Testis (tissue), 2 donors: ENCODE measurements at regions not wholly inside any gene's neighbourhood (a gene's known extent, or its start where the extent isn't known, plus 50 kb on each side); places are given as distances from the start of the nearest gene placed in this dataset.

Experiments
- DNase-seq: peaks from one replicate; pipeline ENCODE4 v3.0.0-alpha.2; 2019
- H3K27ac ChIP-seq, 2 donors: fragments of 200-600 bp; sonication (generic); one replicate each; pipeline ENCODE4 v1.5.1; 2019
- H3K27me3 ChIP-seq: fragments of 200-600 bp; sonication (generic); one replicate; pipeline ENCODE4 v1.5.1; 2019
- H3K36me3 ChIP-seq: fragments of 200-600 bp; sonication (generic); one replicate; pipeline ENCODE4 v1.5.1; 2017; ENCODE audit warnings: low read depth; ENCODE audit errors: missing control alignments
- H3K4me1 ChIP-seq: fragments of 200-600 bp; sonication (generic); one replicate; pipeline ENCODE4 v1.5.1; 2019
- H3K4me3 ChIP-seq, 2 donors: fragments of 200-600 bp; sonication (generic); one replicate each; pipeline ENCODE4 v1.5.1; 2017 to 2019
- H3K9me3 ChIP-seq: fragments of 200-600 bp; sonication (generic); one replicate; pipeline ENCODE4 v1.5.1; 2017
- CTCF ChIP-seq, 3 experiments: fragments of 450-650 bp in 2 of 3; fragments of 200-600 bp in 1 of 3; sonication (generic) in 1 of 3; IDR thresholded peaks; one replicate each; pipeline ENCODE4 v1.5.1; 2016 to 2019; ENCODE audit warnings: antibody characterized with exemption in 3 of 3, mild to moderate bottlenecking in 2 of 3, moderate library complexity in 1 of 3
- POLR2A ChIP-seq: fragments of 450-650 bp; IDR thresholded peaks from one replicate; pipeline ENCODE4 v1.6.1; 2017; ENCODE audit warnings: antibody characterized with exemption, mild to moderate bottlenecking, moderate library complexity
- WGBS, 2 donors: methylation state at CpG; one replicate each; pipeline ENCODE4 v1.1.5; 2018; 5-methylcytosine and 5-hydroxymethylcytosine counted together
- intact Hi-C: fragments of 100-400 bp; cut with DNase I; formaldehyde crosslinking; loops from one replicate; pipeline ENCODE4 v1.15.1; 2023; ENCODE audit warnings: low total_unique reads

DNA sequence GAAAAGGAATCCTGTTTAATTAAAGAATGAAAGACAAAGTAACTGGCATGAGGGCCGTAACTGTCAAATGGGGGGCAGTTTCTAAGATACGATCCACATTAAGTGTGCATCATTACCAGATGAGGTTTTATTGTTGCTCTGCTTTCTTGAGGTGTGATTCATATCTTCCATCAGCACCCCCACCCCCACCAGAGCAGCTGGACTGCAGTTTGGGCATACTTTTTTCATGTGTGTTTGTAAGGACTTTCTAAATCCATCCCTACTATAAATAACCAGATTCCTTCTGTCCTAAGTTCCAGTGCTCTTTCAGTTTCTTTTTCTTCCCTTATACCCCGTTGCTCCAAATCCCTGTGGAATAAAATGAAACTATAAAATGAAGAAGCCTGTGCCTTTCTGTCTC lies 142.1 kb downstream of the CDCA7 start:
- Histone ChIP-seq H3K4me3 (no peak overlapping the region), H3K27me3 (no peaks in the 10 kb centered on the region), H3K36me3 (no peaks in the 10 kb centered on the region), H3K9me3 (no peaks in the 10 kb centered on the region), H3K27ac (no peak overlapping the region), H3K4me1 (no peaks in the 10 kb centered on the region)
- DNase-seq: no peak
- no peak for TF ChIP-seq POLR2A
- TF ChIP-seq CTCF (IDR thresholded peaks at IDR 0.05): no peak
- intact Hi-C loops: no loop called here
- 62 to 69% methylated on average over 3 of the region's 3 CpGs for WGBS, 2 donors

DNA sequence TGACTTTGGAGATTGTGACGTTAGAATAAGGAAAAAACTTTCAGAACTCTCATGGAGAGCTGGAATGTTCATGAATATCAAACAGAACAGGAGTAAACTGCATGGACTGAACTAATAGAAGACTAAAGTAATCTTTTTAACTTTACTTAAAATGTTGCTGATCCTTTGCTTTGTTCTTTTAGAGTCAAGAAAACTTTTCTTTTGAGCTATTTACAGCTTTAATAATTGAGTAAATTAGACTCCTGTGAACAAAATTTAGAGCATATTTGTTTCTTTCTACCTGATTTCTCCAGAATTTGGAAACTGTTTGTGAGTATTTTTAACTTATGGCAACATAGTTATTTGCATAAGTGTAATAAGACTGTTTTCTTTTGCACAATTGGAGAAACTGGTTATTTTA lies 146.3 kb downstream of the CDCA7 start:
- TF ChIP-seq POLR2A (no peak), CTCF (IDR thresholded peaks at IDR 0.05) (no peak)
- 83 to 91% methylated on average over 1 of the region's 1 CpG for WGBS, 2 donors
- Histone ChIP-seq H3K27me3 (no peaks in the 10 kb centered on the region), H3K4me1 (no peaks in the 10 kb centered on the region), H3K36me3 (no peaks in the 10 kb centered on the region), H3K27ac (no peak overlapping the region), H3K4me3 (no peak overlapping the region), H3K9me3 (no peaks in the 10 kb centered on the region)
- intact Hi-C loops: no loop called here
- DNase-seq: no peak

- Histone ChIP-seq H3K4me3 (no peak overlapping the region), H3K27ac (no peak overlapping the region), H3K4me1 (no peaks in the 10 kb centered on the region), H3K9me3 (no peaks in the 10 kb centered on the region), H3K27me3 (no peaks in the 10 kb centered on the region), H3K36me3 (no peaks in the 10 kb centered on the region)
- no peak for DNase-seq
- WGBS, 2 donors: 84 to 92% methylated on average over 6 of the region's 6 CpGs
- TF ChIP-seq POLR2A: no peak
- no peak for TF ChIP-seq CTCF (IDR thresholded peaks at IDR 0.05)
- intact Hi-C loops: no loop called here
Measured at GRCh38 chr2:173502296-173502695, 147.6 kb downstream of the CDCA7 start.

DNA sequence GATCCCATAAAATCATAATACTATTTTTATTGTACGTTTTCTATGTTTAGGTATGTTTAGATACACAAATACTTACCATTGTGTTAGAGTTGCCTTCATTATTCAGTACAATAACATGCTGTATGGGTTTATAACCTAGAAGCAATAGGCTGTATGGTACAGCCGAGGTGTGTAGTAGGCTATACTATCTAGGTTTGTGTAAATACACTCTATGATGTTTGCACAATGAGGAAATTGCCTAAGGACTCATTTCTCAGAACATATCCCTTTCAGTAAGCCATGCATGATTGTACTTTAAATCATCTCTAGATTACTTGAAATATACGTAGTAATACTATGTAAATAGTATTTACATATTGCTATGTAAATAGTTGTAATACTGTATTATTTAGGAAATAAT lies 156.7 kb downstream of the CDCA7 start:
- H3K4me1 ChIP-seq: no peaks in the 10 kb centered on the region
- H3K36me3 ChIP-seq: no peaks in the 10 kb centered on the region
- WGBS, 2 donors: 87 to 94% methylated on average over 3 of the region's 3 CpGs
- DNase-seq: no peak
- no peak overlapping the region for H3K27ac ChIP-seq
- no peak overlapping the region for H3K4me3 ChIP-seq
- H3K9me3 ChIP-seq: no peaks in the 10 kb centered on the region
- H3K27me3 ChIP-seq: no peaks in the 10 kb centered on the region
- TF ChIP-seq POLR2A: no peak
- TF ChIP-seq CTCF (IDR thresholded peaks at IDR 0.05): no peak
- intact Hi-C loops: no loop called here

GRCh38 chr2:173511942-173512341 lies 157.3 kb downstream of the CDCA7 start:
- Histone ChIP-seq H3K9me3 (no peaks in the 10 kb centered on the region), H3K4me3 (no peak overlapping the region), H3K27ac (no peak overlapping the region), H3K36me3 (no peaks in the 10 kb centered on the region), H3K27me3 (no peaks in the 10 kb centered on the region), H3K4me1 (no peaks in the 10 kb centered on the region)
- DNase-seq: no peak
- intact Hi-C loops: no loop called here
- TF ChIP-seq CTCF (IDR thresholded peaks at IDR 0.05): no peak
- TF ChIP-seq POLR2A: no peak
- 63 to 73% methylated on average over 1 of the region's 1 CpG for whole genome bisulfite sequencing, 2 donors
